Stimulated activated naive CD4-positive, alpha-beta T cell (primary cell): ENCODE measurements at regions not wholly inside any gene's neighbourhood (a gene's known extent, or its start where the extent isn't known, plus 50 kb on each side); places are given as distances from the start of the nearest gene placed in this dataset.
"Not testable (repeated sequence)": the region's sequence is repeated elsewhere in the genome, so short reads cannot be mapped to it uniquely, and the experiment has no call there.

Experiments
- DNase-seq, 6 experiments: peaks; one replicate each; lab custom pipeline; 2025; lab: John Stamatoyannopoulos, UW

DNA sequence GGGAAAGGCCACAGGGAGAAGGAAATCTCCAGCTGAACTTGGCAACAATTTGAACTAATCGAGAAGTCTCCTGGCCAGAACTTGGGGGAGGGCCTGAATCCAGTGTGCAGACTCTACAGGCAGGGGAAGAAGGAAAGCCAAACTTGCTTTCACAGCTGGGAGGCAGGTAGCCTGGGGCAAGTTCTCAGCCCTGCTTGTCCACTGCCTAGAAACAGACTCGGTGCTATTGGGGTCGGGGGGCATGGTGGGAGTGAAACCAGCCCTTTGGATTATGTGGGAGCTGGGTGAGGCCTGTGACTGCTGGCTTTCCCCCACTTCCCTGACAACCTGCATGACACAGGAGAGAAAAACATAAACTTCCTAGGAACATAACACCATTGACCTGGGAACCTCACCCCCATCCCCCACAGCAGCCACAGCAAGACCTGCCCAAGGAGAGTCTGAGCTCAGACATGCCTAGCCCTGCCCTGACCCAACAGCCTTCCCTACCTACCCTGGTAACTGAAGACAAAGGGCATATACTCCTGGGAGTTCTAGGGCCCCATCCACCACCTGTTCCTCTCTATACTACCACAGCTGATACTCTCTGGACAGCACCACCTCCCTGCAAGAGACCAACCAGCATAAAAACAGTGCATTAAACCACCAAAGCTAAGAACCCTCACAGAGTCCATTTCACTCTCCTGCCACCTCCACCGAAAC lies 103.7 kb upstream of the MNS1 start:
- no peak for DNase-seq

DNA sequence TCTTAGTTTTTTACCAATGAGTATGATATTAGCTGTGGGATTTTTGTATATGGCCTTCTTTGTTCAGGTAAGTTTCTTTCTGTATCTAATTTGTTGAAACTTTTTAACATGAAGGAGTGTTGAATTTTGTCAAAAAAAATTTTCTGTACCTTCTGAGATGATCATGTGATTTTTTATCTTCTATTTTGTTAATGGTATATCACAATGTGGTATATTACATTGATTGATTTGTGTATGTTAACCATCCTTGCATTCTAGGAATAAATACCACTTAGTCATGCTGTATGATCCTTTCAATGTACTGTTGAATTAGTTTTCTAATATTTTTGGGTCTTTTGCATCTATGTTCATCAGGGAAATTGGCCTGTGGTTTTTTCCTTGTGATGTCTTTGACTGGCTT lies 92.5 kb upstream of the MNS1 start:
- no peak for DNase-seq

DNA sequence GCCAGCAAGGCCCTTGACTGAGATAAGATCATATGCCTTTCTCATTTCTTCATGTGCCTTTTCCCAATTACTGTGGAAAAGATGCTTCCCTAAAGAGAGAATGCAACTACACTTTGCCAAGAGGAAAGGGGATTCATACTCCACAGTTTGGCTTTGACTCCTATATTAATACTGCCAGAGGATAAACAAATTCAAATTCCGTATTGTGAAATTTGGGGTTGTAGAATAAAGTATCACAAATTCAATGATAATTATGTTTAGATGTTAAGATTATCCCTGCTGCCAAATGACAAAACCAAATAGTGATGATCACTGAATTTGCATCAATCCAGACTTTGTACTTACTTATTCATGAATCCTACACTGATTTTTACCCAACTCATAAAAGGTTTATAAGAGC lies 88.5 kb upstream of the MNS1 start:
- DNase-seq, result no peak

DNA sequence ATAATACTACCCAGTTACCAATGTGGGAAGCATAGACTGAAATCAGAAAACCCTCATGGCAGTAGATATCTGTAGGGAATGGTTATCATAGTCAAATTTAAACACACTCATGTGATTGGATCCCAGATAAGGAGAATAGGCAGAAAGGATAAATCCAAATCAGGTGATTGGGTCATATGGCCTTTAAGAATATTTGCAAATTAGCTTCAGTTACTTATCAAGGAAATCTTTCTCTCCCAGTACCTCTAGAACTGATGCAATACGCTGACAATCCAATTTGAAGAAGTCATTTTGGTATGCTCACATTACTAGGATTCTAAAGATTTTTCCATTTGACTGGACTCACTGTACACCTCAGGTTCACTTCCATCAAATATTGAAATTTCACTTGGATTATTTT lies 87.7 kb upstream of the MNS1 start:
- no peak for DNase-seq

DNA sequence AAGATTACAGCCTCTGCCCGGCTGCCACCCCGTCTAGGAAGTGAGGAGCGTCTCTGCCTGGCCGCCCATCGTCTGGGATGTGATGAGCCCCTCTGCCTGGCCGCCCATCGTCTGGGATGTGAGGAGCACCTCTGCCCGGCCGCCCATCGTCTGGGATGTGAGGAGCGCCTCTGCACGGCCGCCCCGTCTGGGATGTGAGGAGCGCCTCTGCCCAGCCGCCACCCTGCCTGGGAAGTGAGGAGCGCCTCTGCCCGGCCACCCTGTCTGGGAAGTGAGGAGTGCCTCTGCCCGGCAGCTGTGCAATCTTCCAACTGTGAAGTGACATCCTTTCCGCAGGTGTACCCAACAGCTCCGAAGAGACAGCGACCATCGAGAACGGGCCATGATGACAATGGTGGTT lies 75.6 kb upstream of the MNS1 start:
- not testable (repeated sequence) for DNase-seq

DNA sequence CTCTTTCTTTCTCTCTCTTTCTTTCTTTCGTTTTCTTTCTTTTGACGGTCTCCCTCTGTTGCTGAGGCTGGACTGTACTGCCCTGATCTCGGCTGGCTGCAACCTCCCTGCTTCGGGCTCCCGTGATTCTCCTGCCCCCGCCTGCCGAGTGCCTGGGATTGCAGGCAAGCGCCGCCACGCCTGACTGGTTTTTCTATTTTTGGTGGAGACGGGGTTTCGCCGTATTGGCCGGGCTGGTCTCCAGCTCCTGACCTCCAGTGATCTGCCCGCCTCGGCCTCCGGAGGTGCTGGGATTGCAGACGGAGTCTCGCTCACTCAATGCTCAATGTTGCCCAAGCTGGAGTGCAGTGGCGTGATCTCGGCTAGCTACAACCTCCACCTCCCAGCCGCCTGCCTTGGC lies 75.2 kb upstream of the MNS1 start:
- DNase-seq, result not testable (repeated sequence)

DNA sequence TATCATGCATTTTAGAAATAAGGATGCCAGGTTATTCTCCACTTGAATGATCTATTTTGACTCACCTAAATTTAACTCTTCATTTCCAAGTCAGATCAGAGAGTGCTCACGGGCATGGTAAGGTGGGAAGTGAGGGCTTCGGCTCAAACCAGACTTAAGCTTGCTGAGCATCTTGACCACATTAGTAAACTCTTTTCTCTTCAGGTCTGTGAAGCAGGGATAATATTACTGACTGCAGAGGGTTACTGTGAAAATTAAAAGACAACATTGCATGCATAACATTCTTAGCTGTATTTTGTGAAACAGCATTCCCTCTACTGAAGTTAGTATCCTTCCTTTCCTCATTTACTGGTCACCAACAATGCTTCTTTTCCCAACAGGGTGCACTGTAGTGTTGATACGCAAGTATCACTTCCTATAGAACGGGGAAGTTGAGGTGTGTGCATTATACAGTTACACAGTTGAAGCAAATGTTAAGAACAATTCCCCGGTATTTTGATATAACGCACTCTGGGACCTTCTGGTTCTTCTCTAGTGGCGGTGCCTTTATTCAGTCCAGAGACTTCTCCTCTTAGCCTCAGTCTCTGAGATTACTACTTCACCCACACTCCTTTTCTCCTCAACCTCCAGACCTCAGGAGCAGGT lies 74.1 kb upstream of the MNS1 start:
- no peak for DNase-seq

DNA sequence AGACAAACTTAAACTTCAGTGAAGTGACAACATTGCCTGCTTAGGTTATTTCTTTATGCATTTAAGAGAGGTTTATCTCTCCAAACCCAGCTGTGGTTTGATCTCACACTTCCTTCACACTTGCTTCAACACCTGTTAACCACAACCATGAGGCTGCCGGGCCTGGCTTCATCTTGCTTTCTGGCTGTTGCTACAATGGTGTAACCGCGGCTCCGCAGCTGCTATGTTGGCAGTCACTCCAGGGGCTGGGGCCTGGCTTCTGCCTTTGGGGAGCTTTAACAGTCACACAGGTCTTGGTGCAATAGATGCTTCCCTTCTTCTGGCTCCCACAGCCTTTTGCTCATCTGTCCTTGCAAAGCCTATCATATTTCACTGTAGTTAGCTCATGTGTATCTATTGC lies 72.9 kb upstream of the MNS1 start:
- DNase-seq, result peak in 3 of 6 experiments; percentile 3 to 6 (median 4)

DNA sequence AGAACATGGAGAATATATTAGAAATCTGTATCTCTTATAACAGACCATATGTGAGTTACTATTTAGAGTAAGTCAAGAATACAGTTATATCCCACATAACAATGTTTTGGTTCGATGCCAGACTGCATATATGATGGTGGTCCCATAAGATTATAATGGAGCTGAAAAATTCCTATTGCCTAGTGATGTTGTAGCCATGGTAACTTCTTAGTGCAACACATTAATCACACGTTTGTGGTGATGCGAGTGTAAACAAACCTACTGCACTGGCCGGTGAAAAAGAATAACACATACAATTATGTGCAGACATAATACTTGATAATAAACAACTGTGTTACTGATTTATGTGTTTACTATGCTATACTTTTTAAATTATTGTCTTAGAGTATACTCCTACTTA lies 69.8 kb upstream of the MNS1 start:
- DNase-seq, result no peak

DNA sequence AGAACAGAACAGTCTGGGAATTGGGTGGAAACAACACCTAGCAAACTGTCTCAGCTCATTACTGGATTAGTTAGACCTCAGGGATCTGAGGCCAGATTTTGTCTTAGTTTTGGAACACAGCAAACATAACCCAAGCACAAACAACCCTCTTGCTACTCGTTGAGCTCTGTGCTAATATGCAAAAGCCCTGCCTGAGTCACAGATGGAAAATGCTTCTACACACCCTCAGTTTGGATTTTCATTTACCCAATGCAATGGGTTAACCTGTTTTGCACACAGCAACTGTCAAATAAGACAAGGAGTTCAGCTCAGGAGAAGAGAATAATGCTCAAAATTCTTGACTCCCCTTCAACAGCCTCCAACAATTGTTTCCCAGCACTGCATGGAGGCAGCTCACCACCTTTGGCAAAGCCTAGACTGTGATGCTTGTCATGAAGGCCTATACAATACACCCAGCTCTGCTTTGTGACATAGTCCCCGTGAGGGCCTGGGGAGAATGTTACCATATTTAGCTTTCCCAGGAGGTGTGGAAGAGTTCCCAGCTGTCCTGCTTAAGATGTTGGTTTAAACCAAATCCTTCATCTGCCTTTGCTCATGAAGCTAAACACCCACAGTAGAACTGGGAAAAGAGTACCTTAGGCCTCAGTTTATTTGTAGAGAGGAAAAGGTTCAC lies 68.9 kb upstream of the MNS1 start:
- no peak for DNase-seq

DNA sequence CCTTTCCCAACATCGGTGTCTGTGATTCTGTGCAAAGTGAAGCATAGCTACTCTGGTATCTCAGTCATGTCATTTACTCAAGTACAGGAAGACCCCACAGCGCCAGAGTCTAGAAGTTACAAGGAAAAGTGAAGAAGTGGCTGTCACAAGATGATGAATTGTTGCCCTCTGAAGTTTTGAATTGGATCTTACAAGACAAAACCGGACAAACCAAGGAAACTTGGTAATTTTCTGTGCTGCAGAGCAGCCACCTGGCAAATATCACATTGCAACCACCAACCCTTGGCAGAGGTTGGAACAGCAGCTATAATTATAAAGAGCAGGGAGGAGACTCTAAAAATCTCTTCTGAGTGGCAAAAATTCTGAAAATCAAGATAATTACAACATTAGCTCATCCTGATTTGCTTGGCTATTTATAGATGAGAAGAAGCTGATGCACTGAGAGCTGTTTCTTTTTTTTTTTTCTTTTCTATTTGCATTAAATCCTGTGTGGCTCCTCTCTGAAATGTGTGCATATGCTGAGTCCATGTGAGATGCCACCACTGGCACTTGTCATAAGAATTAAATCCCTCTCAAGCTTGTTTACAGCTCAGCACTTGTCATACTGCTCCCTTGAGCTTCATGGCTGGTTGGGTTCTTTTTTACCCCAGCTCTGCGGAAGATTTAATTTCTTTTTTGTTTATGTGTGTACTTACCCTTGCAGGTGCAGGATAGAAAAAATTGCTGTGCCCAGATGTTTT lies 68.0 kb upstream of the MNS1 start:
- DNase-seq, result no peak

DNA sequence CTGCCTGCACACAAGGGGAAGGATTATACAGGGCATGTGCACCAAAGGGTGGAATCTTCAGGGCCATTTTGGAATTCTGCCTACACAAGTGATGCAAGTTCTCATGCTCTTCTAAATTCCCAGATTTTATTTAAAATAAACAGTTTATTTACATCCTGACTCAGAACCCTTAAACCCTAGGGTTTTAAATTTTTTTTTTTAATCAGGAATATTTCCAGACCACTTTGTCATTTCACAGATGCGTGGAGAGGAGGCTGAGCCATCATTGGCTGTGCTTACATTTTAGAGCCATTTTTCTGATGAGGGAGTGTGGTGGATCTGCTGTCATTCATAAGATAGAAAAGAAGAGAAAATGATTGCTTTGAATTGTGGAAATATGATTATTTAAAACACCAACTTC lies 65.2 kb upstream of the MNS1 start:
- no peak for DNase-seq

DNA sequence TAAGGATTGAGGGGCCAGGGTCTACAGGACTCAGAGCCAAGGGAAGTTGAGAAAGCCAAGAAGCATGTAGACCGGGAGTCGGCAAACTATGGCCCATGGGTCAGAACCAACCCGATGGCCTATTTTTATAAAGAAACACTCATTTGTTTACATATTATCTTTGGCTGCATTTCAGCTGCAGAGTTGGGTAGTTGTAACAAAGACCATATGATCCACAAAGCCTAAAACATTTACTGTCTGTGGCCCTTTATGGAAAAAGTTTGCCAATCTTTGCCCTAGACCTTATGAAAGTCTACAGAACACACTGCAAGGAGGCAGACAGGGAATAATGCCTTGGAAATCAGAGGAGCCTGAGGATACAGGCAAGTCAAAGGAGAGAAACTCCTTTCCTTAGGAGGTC lies 63.2 kb upstream of the MNS1 start:
- no peak for DNase-seq

DNA sequence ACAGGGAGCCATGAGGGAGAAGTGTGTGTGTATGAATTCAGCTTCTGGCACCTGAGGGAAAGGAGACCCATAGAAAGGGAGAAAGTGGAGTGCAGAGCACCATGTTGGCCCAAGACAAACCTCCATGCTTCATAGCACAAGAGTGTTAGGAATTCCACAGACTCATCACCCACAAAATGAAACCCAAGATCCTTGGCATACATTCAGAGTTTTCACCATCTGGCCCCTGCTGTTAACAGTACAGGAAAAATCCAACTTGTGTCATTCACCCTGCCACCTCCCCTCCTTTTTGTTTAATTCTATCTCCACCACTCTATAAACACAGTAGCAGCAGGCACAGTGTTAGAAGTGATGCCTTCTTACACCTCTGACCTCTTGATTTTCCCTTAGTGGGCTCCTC lies 60.0 kb upstream of the MNS1 start:
- no peak for DNase-seq

DNA sequence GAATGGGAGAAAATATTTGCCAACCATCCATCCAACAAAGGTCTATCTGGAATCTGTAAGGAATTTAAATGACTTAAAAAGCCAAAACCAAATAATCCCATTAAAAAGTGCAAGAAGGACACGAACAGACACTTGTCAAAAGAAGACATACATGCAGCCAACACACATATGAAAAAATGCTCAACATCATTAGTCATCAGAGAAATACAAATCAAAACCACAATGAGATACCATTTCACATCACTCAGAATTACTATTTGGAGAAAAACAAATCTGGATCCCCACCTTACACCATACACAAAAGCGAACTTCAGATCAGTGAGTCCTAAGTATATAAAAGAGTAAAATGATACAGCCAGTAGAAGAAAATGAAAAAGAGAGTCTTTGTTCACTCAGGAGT lies 58.6 kb upstream of the MNS1 start:
- no peak for DNase-seq

DNA sequence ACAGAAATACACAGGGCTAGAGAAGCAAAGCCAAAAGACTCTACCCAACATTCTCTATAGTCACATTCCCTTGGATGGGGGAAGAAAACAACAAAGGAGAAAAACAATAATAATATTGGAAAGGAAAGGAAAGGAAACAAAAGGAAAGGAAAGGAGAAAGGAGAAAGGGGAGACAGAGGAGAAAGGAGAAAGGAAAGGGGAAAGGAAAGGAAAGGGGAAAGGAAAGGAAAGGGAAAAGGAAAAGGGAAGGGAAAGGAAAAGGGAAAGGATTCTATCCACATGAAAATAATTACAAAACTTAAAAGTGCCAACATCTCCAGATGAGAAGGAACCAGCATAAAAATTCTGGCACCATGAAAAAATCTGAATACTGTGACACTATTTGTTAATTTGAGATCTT lies 54.1 kb upstream of the MNS1 start:
- DNase-seq, result no peak
